HG03139 (cell line): ENCODE measurements at regions not wholly inside any gene's neighbourhood (a gene's known extent, or its start where the extent isn't known, plus 50 kb on each side); places are given as distances from the start of the nearest gene placed in this dataset.

Experiments used
- ATAC-seq: cut with Tn5 transposase; IDR thresholded peaks from one replicate; pipeline ENCODE4 v1.9.1; 2021; ENCODE audit not compliant: unreplicated experiment

GRCh38 chr4:65724973-65725372, 54.7 kb upstream of the EPHA5 start:
- ATAC-seq = no peak
